Stimulated activated effector memory CD8-positive, alpha-beta T cell treated with anti-CD3 and anti-CD28 coated beads, Interleukin-12 subunit alpha, Interleukin-12 subunit beta, amount 100 ng/mL, for 72 hours (primary cell): ENCODE measurements at regions not wholly inside any gene's neighbourhood (a gene's known extent, or its start where the extent isn't known, plus 50 kb on each side); places are given as distances from the start of the nearest gene placed in this dataset.
A peak's percentile ranks its signal among the peaks of the same experiment; 100 is the strongest.

ENCODE experiments used
- ATAC-seq: fragments of 150-1000 bp; cut with Tn5 transposase; 2 replicates; pipeline ENCODE4 v1.10.0; 2021
- DNase-seq, 2 donors: peaks; one replicate each; pipeline ENCODE4 v3.0.0; 2021 to 2022; ENCODE audit warnings: low spot score in 2 of 2
- H3K27ac Mint-ChIP-seq: one replicate; pipeline ENCODE4 v1.8.0; 2022; ENCODE audit warnings: mild to moderate bottlenecking, mixed read lengths
- H3K36me3 Mint-ChIP-seq: one replicate; pipeline ENCODE4 v1.8.0; 2022; ENCODE audit warnings: mild to moderate bottlenecking, mixed read lengths
- H3K4me1 Mint-ChIP-seq: one replicate; pipeline ENCODE4 v1.8.0; 2022; ENCODE audit warnings: mixed read lengths
- H3K4me3 Mint-ChIP-seq: one replicate; pipeline ENCODE4 v1.8.0; 2022; ENCODE audit warnings: mild to moderate bottlenecking, mixed read lengths
- H3K9me3 Mint-ChIP-seq: one replicate; pipeline ENCODE4 v1.8.0; 2022; ENCODE audit warnings: mixed read lengths

- H3K4me3 Mint-ChIP-seq, result no peak overlapping the region
- H3K4me1 Mint-ChIP-seq, result no peaks in the 10 kb centered on the region
- no peak overlapping the region for H3K27ac Mint-ChIP-seq
- ATAC-seq, result no peak
- H3K36me3 Mint-ChIP-seq, result no peaks in the 10 kb centered on the region
- DNase-seq, result no peak
- H3K9me3 Mint-ChIP-seq, result peaks cover 13% of the 10 kb centered on the region
Observed at GRCh38 chr2:14120376-14120775, 512.1 kb upstream of the LRATD1 start.

GRCh38 chr2:14123436-14124103 lies 508.9 kb upstream of the LRATD1 start:
- no peaks in the 10 kb centered on the region for H3K36me3 Mint-ChIP-seq
- H3K27ac Mint-ChIP-seq, result no peak overlapping the region
- no peak overlapping the region for H3K4me3 Mint-ChIP-seq
- ATAC-seq, result no peak
- DNase-seq, result no peak
- peaks cover 18% of the 10 kb centered on the region for H3K9me3 Mint-ChIP-seq
- no peaks in the 10 kb centered on the region for H3K4me1 Mint-ChIP-seq

- ATAC-seq (no peak), DNase-seq (no peak)
- Mint-ChIP-seq H3K4me1 (no peaks in the 10 kb centered on the region), H3K4me3 (no peak overlapping the region), H3K36me3 (no peaks in the 10 kb centered on the region), H3K27ac (no peak overlapping the region), H3K9me3 (peaks cover 16% of the 10 kb centered on the region)
Observed at GRCh38 chr2:14125624-14126293, 506.8 kb upstream of the LRATD1 start.

GRCh38 chr2:14126846-14127245 lies 505.7 kb upstream of the LRATD1 start:
- no peak overlapping the region for H3K4me3 Mint-ChIP-seq
- H3K4me1 Mint-ChIP-seq, result no peaks in the 10 kb centered on the region
- no peak for ATAC-seq
- H3K9me3 Mint-ChIP-seq, result peaks cover 16% of the 10 kb centered on the region
- no peaks in the 10 kb centered on the region for H3K36me3 Mint-ChIP-seq
- DNase-seq, result no peak
- H3K27ac Mint-ChIP-seq, result no peak overlapping the region

GRCh38 chr2:14127765-14128164 lies 504.8 kb upstream of the LRATD1 start:
- ATAC-seq (no peak), DNase-seq (no peak)
- H3K36me3 Mint-ChIP-seq, result no peaks in the 10 kb centered on the region
- no peaks in the 10 kb centered on the region for H3K4me1 Mint-ChIP-seq
- H3K27ac Mint-ChIP-seq, result no peak overlapping the region
- H3K9me3 Mint-ChIP-seq, result peaks cover 18% of the 10 kb centered on the region
- H3K4me3 Mint-ChIP-seq, result no peak overlapping the region

- no peaks in the 10 kb centered on the region for H3K4me1 Mint-ChIP-seq
- peaks cover 30% of the 10 kb centered on the region for H3K9me3 Mint-ChIP-seq
- no peak overlapping the region for H3K4me3 Mint-ChIP-seq
- no peak overlapping the region for H3K27ac Mint-ChIP-seq
- no peaks in the 10 kb centered on the region for H3K36me3 Mint-ChIP-seq
- DNase-seq, result no peak
- no peak for ATAC-seq
Observed at GRCh38 chr2:14132386-14132785, 500.1 kb upstream of the LRATD1 start.

DNA sequence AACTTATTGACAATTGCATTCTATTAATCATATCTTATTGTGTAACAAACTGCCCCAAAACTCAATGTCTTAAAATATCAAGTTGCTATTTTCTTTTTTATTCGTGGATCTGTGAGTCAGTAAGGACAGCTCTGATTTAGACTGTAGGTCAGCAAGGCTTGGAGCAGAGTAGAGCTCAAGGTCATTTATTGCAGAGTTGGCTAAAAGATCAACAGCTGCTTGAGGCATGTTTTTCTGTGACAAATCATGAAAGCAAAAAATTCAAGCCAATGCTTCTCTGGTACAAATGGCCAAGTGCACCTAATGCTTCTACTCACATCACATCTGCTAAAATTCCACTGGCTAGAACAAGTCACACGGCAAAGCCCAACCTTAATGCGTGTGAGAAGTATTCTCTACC lies 497.7 kb upstream of the LRATD1 start:
- no peak for ATAC-seq
- no peak for DNase-seq
- Mint-ChIP-seq H3K9me3 (peaks cover 27% of the 10 kb centered on the region), H3K4me1 (no peaks in the 10 kb centered on the region), H3K36me3 (no peaks in the 10 kb centered on the region), H3K27ac (no peak overlapping the region), H3K4me3 (no peak overlapping the region)

GRCh38 chr2:14136030-14136429 lies 496.5 kb upstream of the LRATD1 start:
- Mint-ChIP-seq H3K27ac (no peak overlapping the region), H3K36me3 (no peaks in the 10 kb centered on the region), H3K9me3 (peaks cover 24% of the 10 kb centered on the region), H3K4me1 (no peaks in the 10 kb centered on the region), H3K4me3 (no peak overlapping the region)
- ATAC-seq, result no peak
- DNase-seq, result no peak

DNA sequence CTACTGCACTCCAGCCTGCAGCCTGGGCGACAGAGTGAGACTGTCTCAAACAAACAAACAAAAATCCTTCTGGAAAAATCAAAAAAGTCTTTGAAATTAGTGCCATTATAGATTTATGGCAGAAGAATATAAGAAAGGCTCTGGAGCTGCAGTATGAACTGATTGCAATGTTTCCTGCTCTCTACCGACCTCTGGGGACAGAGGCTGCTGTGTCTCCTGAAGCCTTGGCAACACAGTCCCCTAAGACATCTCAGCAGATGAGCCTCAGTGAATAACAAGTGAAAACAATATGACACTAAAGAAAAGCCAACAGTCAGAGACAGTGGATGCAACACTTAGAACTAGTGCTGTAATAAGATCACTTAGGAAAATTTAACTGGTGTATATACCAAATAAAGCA lies 494.9 kb upstream of the LRATD1 start:
- DNase-seq (no peak), ATAC-seq (no peak)
- Mint-ChIP-seq H3K9me3 (peaks cover 23% of the 10 kb centered on the region), H3K36me3 (no peaks in the 10 kb centered on the region), H3K4me1 (no peaks in the 10 kb centered on the region), H3K27ac (no peak overlapping the region), H3K4me3 (no peak overlapping the region)

GRCh38 chr2:14140009-14140550 lies 492.4 kb upstream of the LRATD1 start:
- no peaks in the 10 kb centered on the region for H3K4me1 Mint-ChIP-seq
- peaks cover 15% of the 10 kb centered on the region for H3K9me3 Mint-ChIP-seq
- H3K4me3 Mint-ChIP-seq, result no peak overlapping the region
- no peak overlapping the region for H3K27ac Mint-ChIP-seq
- DNase-seq, result no peak
- H3K36me3 Mint-ChIP-seq, result no peaks in the 10 kb centered on the region
- ATAC-seq, result no peak

GRCh38 chr2:14143435-14143834 lies 489.1 kb upstream of the LRATD1 start:
- Mint-ChIP-seq H3K9me3 (peaks cover 8% of the 10 kb centered on the region), H3K36me3 (no peaks in the 10 kb centered on the region), H3K4me1 (no peaks in the 10 kb centered on the region), H3K4me3 (no peak overlapping the region), H3K27ac (no peak overlapping the region)
- DNase-seq (no peak), ATAC-seq (no peak)

GRCh38 chr2:14148216-14148615 lies 484.3 kb upstream of the LRATD1 start:
- ATAC-seq (no peak), DNase-seq (no peak)
- no peak overlapping the region for H3K4me3 Mint-ChIP-seq
- H3K9me3 Mint-ChIP-seq, result peaks cover 6% of the 10 kb centered on the region
- no peaks in the 10 kb centered on the region for H3K36me3 Mint-ChIP-seq
- no peaks in the 10 kb centered on the region for H3K4me1 Mint-ChIP-seq
- no peak overlapping the region for H3K27ac Mint-ChIP-seq

DNA sequence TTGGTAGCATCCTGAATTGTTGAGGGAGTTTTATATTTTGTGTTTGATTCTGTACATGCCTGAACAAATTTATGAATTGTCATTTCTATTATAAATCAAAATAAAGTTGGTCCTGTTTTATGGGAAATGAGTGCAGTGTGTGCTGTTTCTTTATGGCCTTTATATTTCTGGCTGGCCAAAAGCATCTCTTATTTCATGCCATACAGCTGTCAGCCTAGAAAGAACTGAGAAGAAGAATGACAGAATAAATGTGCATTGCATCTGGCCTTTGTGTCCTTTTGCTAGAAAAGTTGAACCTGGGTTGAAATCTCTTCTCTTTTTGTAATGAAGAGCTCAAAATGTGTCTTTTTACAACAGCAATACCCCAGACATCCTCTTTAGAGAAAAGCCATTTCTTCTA lies 474.7 kb upstream of the LRATD1 start:
- H3K4me3 Mint-ChIP-seq, result no peak overlapping the region
- DNase-seq (no peak), ATAC-seq (no peak)
- no peak overlapping the region for H3K27ac Mint-ChIP-seq
- peaks cover 13% of the 10 kb centered on the region for H3K9me3 Mint-ChIP-seq
- H3K4me1 Mint-ChIP-seq, result no peaks in the 10 kb centered on the region
- H3K36me3 Mint-ChIP-seq, result no peaks in the 10 kb centered on the region

GRCh38 chr2:14180333-14180732 lies 452.2 kb upstream of the LRATD1 start:
- H3K36me3 Mint-ChIP-seq, result no peaks in the 10 kb centered on the region
- H3K9me3 Mint-ChIP-seq, result peaks cover 7% of the 10 kb centered on the region
- DNase-seq (no peak), ATAC-seq (no peak)
- no peaks in the 10 kb centered on the region for H3K4me1 Mint-ChIP-seq
- H3K27ac Mint-ChIP-seq, result no peak overlapping the region
- H3K4me3 Mint-ChIP-seq, result no peak overlapping the region

- H3K9me3 Mint-ChIP-seq, result peaks cover 7% of the 10 kb centered on the region
- no peaks in the 10 kb centered on the region for H3K4me1 Mint-ChIP-seq
- H3K4me3 Mint-ChIP-seq, result no peak overlapping the region
- ATAC-seq, result peak; percentile 31
- no peak for DNase-seq
- no peak overlapping the region for H3K27ac Mint-ChIP-seq
- no peaks in the 10 kb centered on the region for H3K36me3 Mint-ChIP-seq
Observed at GRCh38 chr2:14182227-14182946, 450.1 kb upstream of the LRATD1 start.

- Mint-ChIP-seq H3K27ac (no peak overlapping the region), H3K4me1 (no peaks in the 10 kb centered on the region), H3K36me3 (no peaks in the 10 kb centered on the region), H3K4me3 (no peak overlapping the region), H3K9me3 (peaks cover 11% of the 10 kb centered on the region)
- DNase-seq, result no peak
- no peak for ATAC-seq
Observed at GRCh38 chr2:14185906-14186305, 446.6 kb upstream of the LRATD1 start.
